ENCODE measurements at regions not wholly inside any gene's neighbourhood (a gene's known extent, or its start where the extent isn't known, plus 50 kb on each side); places are given as distances from the start of the nearest gene placed in this dataset.
A peak's percentile ranks its signal among the peaks of the same experiment; 100 is the strongest.
"Not testable (repeated sequence)": the region's sequence is repeated elsewhere in the genome, so short reads cannot be mapped to it uniquely, and the experiment has no call there.

DNA sequence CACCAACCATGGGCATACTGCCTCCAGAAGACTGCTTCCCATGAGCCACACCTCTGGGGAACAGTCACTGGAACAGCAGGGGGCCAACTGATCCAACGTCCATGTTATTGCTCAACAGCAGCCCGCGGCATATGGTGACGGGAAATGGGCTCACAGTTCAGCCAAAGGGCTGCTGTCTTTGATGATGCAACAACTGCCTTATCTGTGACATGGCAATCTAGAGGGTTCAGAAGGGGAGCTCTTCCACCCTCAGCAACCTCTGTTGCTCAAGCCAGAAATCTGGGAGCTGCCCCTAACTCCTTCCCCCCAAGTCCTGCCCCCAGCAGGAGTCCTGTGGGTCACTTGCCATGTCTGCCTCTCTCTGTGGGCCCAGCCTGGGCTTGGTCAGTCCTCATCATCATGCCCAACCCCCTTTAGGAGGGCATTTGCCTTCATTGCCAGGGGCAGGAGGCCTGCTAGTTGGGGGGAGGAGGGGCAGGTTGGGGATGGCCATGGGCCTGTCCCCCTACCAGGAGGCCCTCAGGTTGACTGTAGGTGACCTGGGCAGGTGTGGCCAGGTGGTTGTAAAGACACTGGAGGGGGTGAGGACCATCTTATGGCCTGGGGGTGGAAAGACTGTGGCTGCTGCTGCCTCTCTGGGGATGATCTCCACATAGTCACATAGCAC lies 212.9 kb downstream of the CYP26B1 start:
- peak; percentile 16 for DNase-seq

- DNase-seq, result no peak
Observed at GRCh38 chr2:71934320-71934593, 213.4 kb downstream of the CYP26B1 start.

GRCh38 chr2:71933467-71934319 lies 214.0 kb downstream of the CYP26B1 start:
- DNase-seq, result no peak

- no peak for DNase-seq
Observed at GRCh38 chr2:71932780-71933466, 214.7 kb downstream of the CYP26B1 start.

DNA sequence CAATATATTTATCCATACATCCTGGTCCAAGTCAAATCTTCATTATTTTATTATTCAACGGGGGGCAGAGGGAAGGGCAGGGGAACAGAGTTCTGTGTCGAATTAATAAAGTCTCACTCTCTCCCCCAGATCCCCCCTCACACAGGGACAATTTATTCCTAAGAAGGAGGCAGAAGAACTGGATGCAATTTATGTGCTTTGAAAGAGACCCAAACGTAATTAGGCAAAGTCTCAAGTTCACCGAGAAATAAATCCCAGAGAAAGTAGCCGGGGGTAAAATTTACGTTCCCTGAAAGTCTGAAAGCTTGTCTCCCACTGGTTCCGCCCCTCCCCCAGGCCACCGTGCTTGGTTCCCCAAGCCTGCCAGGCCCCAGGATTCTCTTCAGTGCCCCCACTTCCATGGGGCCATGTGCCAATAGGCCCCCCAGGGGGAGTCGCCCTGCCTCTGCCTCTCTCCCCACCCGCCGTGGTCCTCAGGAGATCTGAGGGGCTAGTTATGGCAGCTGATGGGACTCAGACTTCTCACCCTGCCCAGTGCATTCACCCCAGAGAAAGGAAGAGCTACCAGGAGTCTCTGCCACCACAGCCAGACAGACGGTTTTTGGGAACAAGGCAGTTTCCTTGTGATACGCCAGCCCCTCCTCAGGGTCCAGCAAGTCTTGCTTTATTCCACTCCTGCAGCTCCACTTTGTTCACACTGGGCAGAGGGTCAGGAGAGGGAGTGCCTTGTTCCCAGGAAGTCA lies 215.5 kb downstream of the CYP26B1 start:
- DNase-seq, result no peak

GRCh38 chr2:71930049-71930681 lies 217.5 kb downstream of the CYP26B1 start:
- peak; percentile 68 for DNase-seq

DNA sequence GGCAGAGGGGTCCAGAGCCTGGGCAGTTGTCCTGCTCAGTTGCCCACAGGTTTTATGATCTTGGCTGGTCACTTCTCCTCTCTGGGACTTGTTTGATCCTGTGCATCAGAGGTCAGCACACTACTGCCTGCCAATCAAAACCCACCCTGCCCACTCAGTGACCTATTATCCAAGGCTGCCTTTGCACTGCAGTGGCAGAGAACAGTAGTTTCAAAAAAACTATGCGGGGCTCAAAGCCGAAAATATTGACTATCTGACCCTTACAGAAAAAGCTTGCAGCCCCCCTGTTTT lies 218.2 kb downstream of the CYP26B1 start:
- no peak for DNase-seq

- no peak for DNase-seq
Observed at GRCh38 chr2:71928734-71929481, 218.8 kb downstream of the CYP26B1 start.

- DNase-seq, result no peak
Observed at GRCh38 chr2:71927757-71928715, 219.6 kb downstream of the CYP26B1 start.

- DNase-seq, result no peak
Observed at GRCh38 chr2:71926876-71927756, 220.5 kb downstream of the CYP26B1 start.

DNA sequence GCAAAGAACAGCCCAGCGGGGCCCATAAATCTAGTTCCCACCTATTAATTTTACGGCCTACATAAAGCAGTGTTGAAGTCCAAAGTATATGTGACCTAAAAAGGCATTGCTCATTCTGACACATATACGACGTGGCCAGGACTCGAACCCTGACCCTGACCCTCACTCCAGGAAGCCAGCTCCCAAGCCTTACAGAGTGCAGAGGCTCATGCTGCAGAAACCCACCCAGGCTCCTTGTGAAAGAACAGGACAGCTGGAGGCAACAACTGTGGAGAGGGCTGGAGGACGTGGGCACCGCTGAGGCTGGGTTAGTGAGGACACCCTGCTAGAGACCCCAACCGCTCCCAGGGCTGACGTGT lies 221.6 kb downstream of the CYP26B1 start:
- DNase-seq, result peak; percentile 41

GRCh38 chr2:71925268-71926088 lies 222.2 kb downstream of the CYP26B1 start:
- DNase-seq, result peak; percentile 37

GRCh38 chr2:71923887-71924533 lies 223.7 kb downstream of the CYP26B1 start:
- DNase-seq, result peak; percentile 69

- no peak for DNase-seq
Observed at GRCh38 chr2:71923143-71923525, 224.5 kb downstream of the CYP26B1 start.

DNA sequence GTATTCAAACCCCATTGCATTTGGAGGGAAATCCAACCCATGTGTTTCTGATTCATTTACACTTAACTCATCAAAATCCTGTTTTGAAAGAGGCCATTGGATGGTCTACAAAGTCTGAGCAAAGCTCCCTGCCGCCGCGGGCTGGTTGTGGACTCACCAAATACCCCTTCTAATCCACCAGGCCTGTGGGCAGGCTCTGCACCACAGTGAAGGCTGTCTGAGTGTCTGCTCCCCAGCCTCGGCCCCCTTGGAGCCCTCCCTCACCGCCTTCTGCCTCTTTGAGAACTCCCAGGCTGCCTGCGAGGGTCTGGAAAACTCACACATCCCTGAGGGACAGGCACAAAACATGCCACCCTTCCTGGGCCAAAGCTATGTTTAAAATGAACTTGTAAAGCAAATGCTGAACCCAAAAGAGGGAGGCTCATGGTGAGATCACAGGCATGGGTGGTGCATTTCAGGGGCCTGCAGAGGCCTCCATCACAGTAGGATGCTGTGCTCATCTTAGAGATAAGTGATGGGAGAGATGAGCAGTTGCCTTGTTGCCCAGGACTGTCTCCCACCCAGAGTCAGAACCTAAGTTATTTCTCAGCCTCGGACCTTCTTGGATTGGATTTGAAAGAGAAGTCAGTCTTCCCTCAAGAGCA lies 225.0 kb downstream of the CYP26B1 start:
- no peak for DNase-seq

- DNase-seq, result no peak
Observed at GRCh38 chr2:71922091-71922490, 225.6 kb downstream of the CYP26B1 start.

GRCh38 chr2:71920819-71921218 lies 226.8 kb downstream of the CYP26B1 start:
- DNase-seq, result not testable (repeated sequence)

DNA sequence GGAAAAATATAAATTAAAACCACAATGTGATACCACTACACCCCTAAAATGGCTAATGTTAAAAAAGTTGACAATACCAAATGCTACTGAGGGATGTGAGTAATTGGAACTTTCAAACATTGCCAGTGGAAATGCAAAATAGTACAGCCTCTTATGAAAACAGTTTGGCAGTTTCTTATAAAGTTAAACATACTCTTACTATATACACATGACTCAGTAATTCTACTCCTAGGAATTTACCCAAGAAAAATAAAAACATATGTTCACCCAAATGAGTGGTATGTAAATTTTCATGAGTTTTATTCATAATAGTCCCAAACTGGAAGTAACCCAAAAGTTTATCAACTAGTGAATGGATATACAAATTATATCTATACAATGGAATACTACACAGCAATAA lies 228.0 kb downstream of the CYP26B1 start:
- DNase-seq, result no peak
